Sigmoid colon (tissue), 4 donors: ENCODE measurements at regions not wholly inside any gene's neighbourhood (a gene's known extent, or its start where the extent isn't known, plus 50 kb on each side); places are given as distances from the start of the nearest gene placed in this dataset.

ENCODE experiments used
- POLR2A ChIP-seq, 2 donors: fragments of 450-650 bp; IDR thresholded peaks; one replicate each; pipeline ENCODE4 v1.6.1; 2016; ENCODE audit warnings: antibody characterized with exemption in 2 of 2, mild to moderate bottlenecking in 2 of 2, moderate library complexity in 2 of 2
- POLR2AphosphoS5 ChIP-seq, 4 donors: sonication (generic); formaldehyde crosslinking; IDR thresholded peaks; one replicate each; pipeline ENCODE4 v1.6.1; 2017; ENCODE audit warnings: antibody characterized with exemption in 4 of 4
- TF ChIP-seq, protein P1 (sequence below), 4 experiments: fragments of 450-650 bp in 3 of 4; fragments of 200-600 bp in 1 of 4; IDR thresholded peaks; one replicate each; pipeline ENCODE4 v1.5.1; 2016 to 2019; ENCODE audit warnings: antibody characterized with exemption in 4 of 4, mild to moderate bottlenecking in 3 of 4, moderate library complexity in 2 of 4

DNA sequence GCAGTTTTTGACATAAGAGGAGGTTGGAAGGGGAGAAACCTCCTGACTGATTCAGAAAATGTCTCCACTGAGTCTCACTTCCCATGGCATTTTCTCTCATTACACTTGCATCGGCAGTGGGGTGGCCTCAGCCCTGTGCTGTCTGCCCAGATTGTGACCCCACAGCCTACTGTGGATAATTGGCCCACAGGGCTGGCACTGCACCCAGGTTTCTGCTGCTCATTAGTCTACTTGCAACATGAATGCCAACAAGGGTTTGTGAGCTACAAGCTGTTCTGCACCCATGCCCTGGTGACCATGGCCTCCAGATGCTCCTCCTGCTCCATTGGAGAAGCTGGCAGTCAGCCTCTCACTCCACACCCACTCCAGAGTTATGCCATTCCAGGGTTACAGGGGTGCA lies 296.0 kb downstream of the CTTN start:
- TF ChIP-seq, protein P1, sequence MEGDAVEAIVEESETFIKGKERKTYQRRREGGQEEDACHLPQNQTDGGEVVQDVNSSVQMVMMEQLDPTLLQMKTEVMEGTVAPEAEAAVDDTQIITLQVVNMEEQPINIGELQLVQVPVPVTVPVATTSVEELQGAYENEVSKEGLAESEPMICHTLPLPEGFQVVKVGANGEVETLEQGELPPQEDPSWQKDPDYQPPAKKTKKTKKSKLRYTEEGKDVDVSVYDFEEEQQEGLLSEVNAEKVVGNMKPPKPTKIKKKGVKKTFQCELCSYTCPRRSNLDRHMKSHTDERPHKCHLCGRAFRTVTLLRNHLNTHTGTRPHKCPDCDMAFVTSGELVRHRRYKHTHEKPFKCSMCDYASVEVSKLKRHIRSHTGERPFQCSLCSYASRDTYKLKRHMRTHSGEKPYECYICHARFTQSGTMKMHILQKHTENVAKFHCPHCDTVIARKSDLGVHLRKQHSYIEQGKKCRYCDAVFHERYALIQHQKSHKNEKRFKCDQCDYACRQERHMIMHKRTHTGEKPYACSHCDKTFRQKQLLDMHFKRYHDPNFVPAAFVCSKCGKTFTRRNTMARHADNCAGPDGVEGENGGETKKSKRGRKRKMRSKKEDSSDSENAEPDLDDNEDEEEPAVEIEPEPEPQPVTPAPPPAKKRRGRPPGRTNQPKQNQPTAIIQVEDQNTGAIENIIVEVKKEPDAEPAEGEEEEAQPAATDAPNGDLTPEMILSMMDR (IDR thresholded peaks at IDR 0.05), result no peak
- TF ChIP-seq POLR2A (IDR thresholded peaks at IDR 0.05) (no peak), POLR2AphosphoS5 (IDR thresholded peaks at IDR 0.05) (no peak)
